ENCODE measurements at regions not wholly inside any gene's neighbourhood (a gene's known extent, or its start where the extent isn't known, plus 50 kb on each side); places are given as distances from the start of the nearest gene placed in this dataset.

GRCh38 chr4:111744847-111745246 is 400.4 kb upstream of the FAM241A start:
- Mint-ChIP-seq H3K27ac (no peak overlapping the region), H3K27me3 (no peaks in the 10 kb centered on the region), H3K9me3 (ENCODE audit: insufficient read depth) (no peaks in the 10 kb centered on the region), H3K4me3 (no peak overlapping the region), H3K4me1 (no peaks in the 10 kb centered on the region)
- H3K4me3 ChIP-seq (ENCODE audit: control extremely low read depth in 1 of 5, extremely low read depth in 1 of 5, insufficient read depth in 1 of 5, low read depth in 2 of 5, low read length in 4 of 5) = no peak overlapping the region
- no peak overlapping the region for H2AFZ ChIP-seq (ENCODE audit: insufficient read depth, low read depth, low read length, poor library complexity, severe bottlenecking)
- no peaks in the 10 kb centered on the region for H3K79me2 ChIP-seq (ENCODE audit: control insufficient read depth, insufficient read depth, low read length)
- no peaks in the 10 kb centered on the region for H3K27me3 ChIP-seq (replicated peaks in 1 of 4; ENCODE audit: control extremely low read depth in 1 of 4, control insufficient read depth in 3 of 4, insufficient read depth in 4 of 4, low read length in 3 of 4)
- H3K4me1 ChIP-seq (ENCODE audit: control insufficient read depth in 2 of 2, insufficient read depth in 2 of 2, low read length in 2 of 2) = no peaks in the 10 kb centered on the region
- no peak for ATAC-seq (ENCODE audit: low read depth)
- WGBS (ENCODE audit: insufficient coverage) = no CpG with 5 or more reads among the region's 3 CpGs
- no peak for DNase-seq
- H3K9me3 ChIP-seq (ENCODE audit: control extremely low read depth in 1 of 3, control insufficient read depth in 2 of 3, insufficient read depth in 1 of 3, low read length in 2 of 3) = no peaks in the 10 kb centered on the region
- H3K9ac ChIP-seq (ENCODE audit: low read length) = no peak overlapping the region
- ChIA-PET POLR2A (no interaction called here), CTCF (no interaction called here)
- no peaks in the 10 kb centered on the region for H3K36me3 ChIP-seq (replicated peaks in 1 of 2; ENCODE audit: control extremely low read depth in 1 of 2, control insufficient read depth in 1 of 2, extremely low read depth in 1 of 2, insufficient read depth in 2 of 2, low read length in 1 of 2)
- TF ChIP-seq EZH2 (IDR thresholded peaks at IDR 0.05; ENCODE audit: borderline replicate concordance, insufficient read depth, low read depth, low read length, poor library complexity, severe bottlenecking) (no peak), CTCF (IDR thresholded peaks at IDR 0.05) (no peak)
- no peak overlapping the region for H3K27ac ChIP-seq (ENCODE audit: low read length in 2 of 2)
- H3K4me2 ChIP-seq (replicated peaks; ENCODE audit: low read depth, low read length, poor library complexity, severe bottlenecking) = no peak overlapping the region
- H4K20me1 ChIP-seq (ENCODE audit: control insufficient read depth, insufficient read depth, low read length, poor library complexity, severe bottlenecking) = no peaks in the 10 kb centered on the region
- intact Hi-C loops (cut with micrococcal nuclease) = loop anchor here (5.0 kb wide), 1 partner anchor 1693 kb away; no protein-coding TSS in a partner anchor

GRCh38 chr4:111748157-111748556 is 397.1 kb upstream of the FAM241A start:
- POLR2A ChIA-PET = no interaction called here
- H3K27me3 ChIP-seq (replicated peaks in 1 of 4; ENCODE audit: control extremely low read depth in 1 of 4, control insufficient read depth in 3 of 4, insufficient read depth in 4 of 4, low read length in 3 of 4) = no peaks in the 10 kb centered on the region
- H3K27ac Mint-ChIP-seq = no peak overlapping the region
- DNase-seq (no peak), ATAC-seq (ENCODE audit: low read depth) (no peak)
- no peak overlapping the region for H3K4me3 Mint-ChIP-seq
- CTCF ChIA-PET = no interaction called here
- no peaks in the 10 kb centered on the region for H4K20me1 ChIP-seq (ENCODE audit: control insufficient read depth, insufficient read depth, low read length, poor library complexity, severe bottlenecking)
- intact Hi-C loops (cut with micrococcal nuclease) = no loop called here
- no peak overlapping the region for H3K4me2 ChIP-seq (replicated peaks; ENCODE audit: low read depth, low read length, poor library complexity, severe bottlenecking)
- no peak overlapping the region for H3K27ac ChIP-seq (ENCODE audit: low read length in 2 of 2)
- no peaks in the 10 kb centered on the region for H3K4me1 Mint-ChIP-seq
- no peaks in the 10 kb centered on the region for H3K9me3 ChIP-seq (ENCODE audit: control extremely low read depth in 1 of 3, control insufficient read depth in 2 of 3, insufficient read depth in 1 of 3, low read length in 2 of 3)
- no peak for TF ChIP-seq EZH2 (IDR thresholded peaks at IDR 0.05; ENCODE audit: borderline replicate concordance, insufficient read depth, low read depth, low read length, poor library complexity, severe bottlenecking)
- TF ChIP-seq CTCF (IDR thresholded peaks at IDR 0.05) = no peak
- H3K4me3 ChIP-seq (ENCODE audit: control extremely low read depth in 1 of 5, extremely low read depth in 1 of 5, insufficient read depth in 1 of 5, low read depth in 2 of 5, low read length in 4 of 5) = no peak overlapping the region
- H3K36me3 ChIP-seq (replicated peaks in 1 of 2; ENCODE audit: control extremely low read depth in 1 of 2, control insufficient read depth in 1 of 2, extremely low read depth in 1 of 2, insufficient read depth in 2 of 2, low read length in 1 of 2) = no peaks in the 10 kb centered on the region
- no peaks in the 10 kb centered on the region for H3K79me2 ChIP-seq (ENCODE audit: control insufficient read depth, insufficient read depth, low read length)
- no peak overlapping the region for H3K9ac ChIP-seq (ENCODE audit: low read length)
- no peaks in the 10 kb centered on the region for H3K27me3 Mint-ChIP-seq
- no peaks in the 10 kb centered on the region for H3K4me1 ChIP-seq (ENCODE audit: control insufficient read depth in 2 of 2, insufficient read depth in 2 of 2, low read length in 2 of 2)
- H3K9me3 Mint-ChIP-seq (ENCODE audit: insufficient read depth) = no peaks in the 10 kb centered on the region
- WGBS (ENCODE audit: insufficient coverage) = 0% methylated on average over 1 of the region's 3 CpGs
- no peak overlapping the region for H2AFZ ChIP-seq (ENCODE audit: insufficient read depth, low read depth, low read length, poor library complexity, severe bottlenecking)

All from B cell (primary cell).